Prostate gland (tissue), 2 donors: ENCODE measurements at regions not wholly inside any gene's neighbourhood (a gene's known extent, or its start where the extent isn't known, plus 50 kb on each side); places are given as distances from the start of the nearest gene placed in this dataset.

ENCODE experiments used
- CTCF ChIP-seq, 4 experiments: fragments of 200-600 bp in 2 of 4; fragments of 450-650 bp in 2 of 4; sonication (generic) in 2 of 4; IDR thresholded peaks; 1 replicate in 3 of 4; 2 replicates in 1 of 4; pipeline ENCODE4 v1.5.1; 2016 to 2019; ENCODE audit warnings: antibody characterized with exemption in 4 of 4, mild to moderate bottlenecking in 2 of 4, moderate library complexity in 2 of 4
- POLR2AphosphoS5 ChIP-seq: sonication (generic); formaldehyde crosslinking; IDR thresholded peaks from one replicate; pipeline ENCODE4 v1.6.1; 2017; ENCODE audit warnings: antibody characterized with exemption

GRCh38 chr5:92917044-92917443 lies 664.0 kb downstream of the NR2F1-AS1 start:
- TF ChIP-seq CTCF (IDR thresholded peaks at IDR 0.05) (no peak), POLR2AphosphoS5 (no peak)
